ENCODE measurements at regions not wholly inside any gene's neighbourhood (a gene's known extent, or its start where the extent isn't known, plus 50 kb on each side); places are given as distances from the start of the nearest gene placed in this dataset.

GRCh38 chr14:97820781-97821180, 1023.6 kb downstream of the VRK1 start:
- H3K27me3 ChIP-seq (ENCODE audit: insufficient read depth, poor library complexity, severe bottlenecking): no peaks in the 10 kb centered on the region
- H3K4me3 ChIP-seq (replicated peaks; ENCODE audit: insufficient read depth, low read length): no peak overlapping the region
- TF ChIP-seq POLR2AphosphoS5 (IDR thresholded peaks at IDR 0.05; ENCODE audit: low read depth) (no peak), GABPA (IDR thresholded peaks at IDR 0.05; ENCODE audit: low read depth) (no peak), CTCF (IDR thresholded peaks at IDR 0.05; ENCODE audit: insufficient read depth, low read length) (no peak), SPI1 (IDR thresholded peaks at IDR 0.05; ENCODE audit: borderline replicate concordance, low read depth) (no peak)
- TF ChIP-seq, protein P1, sequence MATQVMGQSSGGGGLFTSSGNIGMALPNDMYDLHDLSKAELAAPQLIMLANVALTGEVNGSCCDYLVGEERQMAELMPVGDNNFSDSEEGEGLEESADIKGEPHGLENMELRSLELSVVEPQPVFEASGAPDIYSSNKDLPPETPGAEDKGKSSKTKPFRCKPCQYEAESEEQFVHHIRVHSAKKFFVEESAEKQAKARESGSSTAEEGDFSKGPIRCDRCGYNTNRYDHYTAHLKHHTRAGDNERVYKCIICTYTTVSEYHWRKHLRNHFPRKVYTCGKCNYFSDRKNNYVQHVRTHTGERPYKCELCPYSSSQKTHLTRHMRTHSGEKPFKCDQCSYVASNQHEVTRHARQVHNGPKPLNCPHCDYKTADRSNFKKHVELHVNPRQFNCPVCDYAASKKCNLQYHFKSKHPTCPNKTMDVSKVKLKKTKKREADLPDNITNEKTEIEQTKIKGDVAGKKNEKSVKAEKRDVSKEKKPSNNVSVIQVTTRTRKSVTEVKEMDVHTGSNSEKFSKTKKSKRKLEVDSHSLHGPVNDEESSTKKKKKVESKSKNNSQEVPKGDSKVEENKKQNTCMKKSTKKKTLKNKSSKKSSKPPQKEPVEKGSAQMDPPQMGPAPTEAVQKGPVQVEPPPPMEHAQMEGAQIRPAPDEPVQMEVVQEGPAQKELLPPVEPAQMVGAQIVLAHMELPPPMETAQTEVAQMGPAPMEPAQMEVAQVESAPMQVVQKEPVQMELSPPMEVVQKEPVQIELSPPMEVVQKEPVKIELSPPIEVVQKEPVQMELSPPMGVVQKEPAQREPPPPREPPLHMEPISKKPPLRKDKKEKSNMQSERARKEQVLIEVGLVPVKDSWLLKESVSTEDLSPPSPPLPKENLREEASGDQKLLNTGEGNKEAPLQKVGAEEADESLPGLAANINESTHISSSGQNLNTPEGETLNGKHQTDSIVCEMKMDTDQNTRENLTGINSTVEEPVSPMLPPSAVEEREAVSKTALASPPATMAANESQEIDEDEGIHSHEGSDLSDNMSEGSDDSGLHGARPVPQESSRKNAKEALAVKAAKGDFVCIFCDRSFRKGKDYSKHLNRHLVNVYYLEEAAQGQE (IDR thresholded peaks at IDR 0.05; ENCODE audit: insufficient replicate concordance, low read depth): no peak
- no peak overlapping the region for H3K27ac ChIP-seq (replicated peaks)
- DNase-seq (ENCODE audit: low read depth in 1 of 2, low spot score in 1 of 2): no peak

- Histone ChIP-seq H3K27me3 (ENCODE audit: insufficient read depth, poor library complexity, severe bottlenecking) (no peaks in the 10 kb centered on the region), H3K27ac (replicated peaks) (no peak overlapping the region), H3K4me3 (replicated peaks; ENCODE audit: insufficient read depth, low read length) (no peak overlapping the region)
- TF ChIP-seq, protein P1 (IDR thresholded peaks at IDR 0.05; ENCODE audit: insufficient replicate concordance, low read depth): no peak
- TF ChIP-seq GABPA (IDR thresholded peaks at IDR 0.05; ENCODE audit: low read depth) (peak; percentile 71), POLR2AphosphoS5 (IDR thresholded peaks at IDR 0.05; ENCODE audit: low read depth) (no peak), SPI1 (IDR thresholded peaks at IDR 0.05; ENCODE audit: borderline replicate concordance, low read depth) (no peak), CTCF (IDR thresholded peaks at IDR 0.05; ENCODE audit: insufficient read depth, low read length) (no peak)
- peak in 1 of 2 experiments; percentile 6 for DNase-seq (ENCODE audit: low read depth in 1 of 2, low spot score in 1 of 2)
Observed at GRCh38 chr14:97824218-97824617, 1027.0 kb downstream of the VRK1 start.

DNA sequence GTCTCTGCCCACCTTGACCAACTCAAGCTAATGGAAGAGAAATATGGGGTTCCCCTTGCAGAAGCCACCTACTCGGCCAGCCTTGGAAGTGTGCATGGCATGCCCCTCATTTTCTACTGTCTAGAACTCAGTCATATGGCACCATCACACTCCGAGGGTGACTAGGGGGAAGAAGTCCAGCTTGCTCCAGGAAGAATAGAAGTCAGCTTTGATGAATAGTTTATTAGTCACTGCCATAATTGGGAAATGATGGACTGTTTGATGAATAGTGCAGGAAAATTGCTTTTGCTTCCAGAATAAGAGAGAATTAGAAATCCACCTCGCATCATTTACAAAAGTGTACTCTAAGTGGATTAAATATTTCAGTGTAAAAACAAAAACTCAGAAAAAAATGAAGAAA, 1030.6 kb downstream of the VRK1 start:
- TF ChIP-seq, protein P1 (IDR thresholded peaks at IDR 0.05; ENCODE audit: insufficient replicate concordance, low read depth): no peak
- TF ChIP-seq POLR2AphosphoS5 (IDR thresholded peaks at IDR 0.05; ENCODE audit: low read depth) (no peak), SPI1 (IDR thresholded peaks at IDR 0.05; ENCODE audit: borderline replicate concordance, low read depth) (no peak), CTCF (IDR thresholded peaks at IDR 0.05; ENCODE audit: insufficient read depth, low read length) (no peak), GABPA (IDR thresholded peaks at IDR 0.05; ENCODE audit: low read depth) (no peak)
- H3K27me3 ChIP-seq (ENCODE audit: insufficient read depth, poor library complexity, severe bottlenecking): no peaks in the 10 kb centered on the region
- H3K4me3 ChIP-seq (replicated peaks; ENCODE audit: insufficient read depth, low read length): no peak overlapping the region
- no peak overlapping the region for H3K27ac ChIP-seq (replicated peaks)
- DNase-seq (ENCODE audit: low read depth in 1 of 2, low spot score in 1 of 2): no peak
